ENCODE measurements at regions not wholly inside any gene's neighbourhood (a gene's known extent, or its start where the extent isn't known, plus 50 kb on each side); places are given as distances from the start of the nearest gene placed in this dataset.

DNA sequence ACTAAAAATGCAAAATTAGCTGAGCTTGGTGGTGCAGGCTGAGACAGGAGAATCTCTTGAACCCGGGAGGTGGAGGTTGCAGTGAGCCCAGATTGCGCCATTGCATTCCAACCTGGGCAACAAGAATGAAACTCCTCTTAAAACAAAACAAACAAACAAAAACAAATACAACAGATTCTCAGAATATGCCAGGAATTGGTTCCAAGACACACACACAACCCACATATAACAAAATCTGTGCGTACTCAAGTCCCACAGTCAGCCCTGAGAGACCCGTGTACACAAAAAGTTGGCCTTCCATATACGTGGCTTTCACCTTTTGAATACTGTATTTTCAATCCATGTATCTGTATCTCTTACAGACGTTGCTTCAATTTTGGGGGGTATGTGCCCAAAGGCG, 98.9 kb upstream of the MARCKS start:
- TF ChIP-seq, protein P1, sequence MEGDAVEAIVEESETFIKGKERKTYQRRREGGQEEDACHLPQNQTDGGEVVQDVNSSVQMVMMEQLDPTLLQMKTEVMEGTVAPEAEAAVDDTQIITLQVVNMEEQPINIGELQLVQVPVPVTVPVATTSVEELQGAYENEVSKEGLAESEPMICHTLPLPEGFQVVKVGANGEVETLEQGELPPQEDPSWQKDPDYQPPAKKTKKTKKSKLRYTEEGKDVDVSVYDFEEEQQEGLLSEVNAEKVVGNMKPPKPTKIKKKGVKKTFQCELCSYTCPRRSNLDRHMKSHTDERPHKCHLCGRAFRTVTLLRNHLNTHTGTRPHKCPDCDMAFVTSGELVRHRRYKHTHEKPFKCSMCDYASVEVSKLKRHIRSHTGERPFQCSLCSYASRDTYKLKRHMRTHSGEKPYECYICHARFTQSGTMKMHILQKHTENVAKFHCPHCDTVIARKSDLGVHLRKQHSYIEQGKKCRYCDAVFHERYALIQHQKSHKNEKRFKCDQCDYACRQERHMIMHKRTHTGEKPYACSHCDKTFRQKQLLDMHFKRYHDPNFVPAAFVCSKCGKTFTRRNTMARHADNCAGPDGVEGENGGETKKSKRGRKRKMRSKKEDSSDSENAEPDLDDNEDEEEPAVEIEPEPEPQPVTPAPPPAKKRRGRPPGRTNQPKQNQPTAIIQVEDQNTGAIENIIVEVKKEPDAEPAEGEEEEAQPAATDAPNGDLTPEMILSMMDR (IDR thresholded peaks at IDR 0.05): no peak
- no peak for TF ChIP-seq POLR2A (IDR thresholded peaks at IDR 0.05)
